B cell (primary cell): ENCODE measurements at regions not wholly inside any gene's neighbourhood (a gene's known extent, or its start where the extent isn't known, plus 50 kb on each side); places are given as distances from the start of the nearest gene placed in this dataset.

Experiments
- ATAC-seq: fragments of 200-7000 bp; cut with Tn5 transposase; one replicate; pipeline ENCODE4 v1.10.0; 2021; ENCODE audit warnings: low read depth, mild to moderate bottlenecking, moderate number of reproducible peaks, moderate library complexity
- CTCF ChIA-PET: fragments of 350-600 bp; sonication (Branson Sonifier 250); formaldehyde crosslinking; loops from one replicate; lab custom pipeline; 2021; ENCODE audit warnings: antibody characterized with exemption, inconsistent platforms; lab: Charles Lee
- POLR2A ChIA-PET: fragments of 350-600 bp; sonication (Branson Sonifier 250); formaldehyde crosslinking; loops from one replicate; lab custom pipeline; 2021; ENCODE audit warnings: antibody characterized with exemption; lab: Charles Lee
- DNase-seq: peaks from one replicate; pipeline ENCODE4 v3.0.0; 2013
- H2AFZ ChIP-seq: 2 replicates; pipeline ENCODE4 v1.6.1; 2012; ENCODE audit warnings: mild to moderate bottlenecking, low read depth, low read length; ENCODE audit not compliant: insufficient read depth, poor library complexity, severe bottlenecking
- H3K27ac ChIP-seq, 2 donors: 1 replicate in 1 of 2; 2 replicates in 1 of 2; pipeline ENCODE4 v1.5.1; 2012 to 2013; ENCODE audit warnings: low read length in 2 of 2, mild to moderate bottlenecking in 2 of 2, moderate library complexity in 1 of 2
- H3K27me3 ChIP-seq, 4 experiments: fragments of 200-600 bp in 1 of 4; sonication (generic) in 1 of 4; replicated peaks in 1 of 4; 1 replicate in 2 of 4; 2 replicates in 2 of 4; pipeline versions ENCODE4 v1.6.1 to v1.7.0; 2013 to 2016; ENCODE audit warnings: low read length in 3 of 4, mild to moderate bottlenecking in 2 of 4, mixed read lengths in 1 of 4, moderate library complexity in 1 of 4; ENCODE audit not compliant: insufficient read depth in 4 of 4, control insufficient read depth in 3 of 4; ENCODE audit errors: control extremely low read depth in 1 of 4
- H3K36me3 ChIP-seq, 2 experiments: replicated peaks in 1 of 2; 1 replicate in 1 of 2; 2 replicates in 1 of 2; pipeline versions ENCODE4 v1.6.1 to v1.7.1; 2013; ENCODE audit warnings: low read length in 1 of 2; ENCODE audit not compliant: insufficient read depth in 2 of 2, control insufficient read depth in 1 of 2; ENCODE audit errors: control extremely low read depth in 1 of 2, extremely low read depth in 1 of 2
- H3K4me1 ChIP-seq, 2 donors: fragments of 200-600 bp in 1 of 2; sonication (generic) in 1 of 2; 1 replicate in 1 of 2; 2 replicates in 1 of 2; pipeline versions ENCODE4 v1.5.1 to v1.6.1; 2013 to 2017; ENCODE audit warnings: low read length in 2 of 2; ENCODE audit not compliant: control insufficient read depth in 2 of 2, insufficient read depth in 2 of 2
- H3K4me2 ChIP-seq: replicated peaks from 2 replicates; pipeline ENCODE3; 2012; ENCODE audit warnings: mild to moderate bottlenecking, low read depth, low read length; ENCODE audit not compliant: poor library complexity, severe bottlenecking
- H3K4me3 ChIP-seq, 5 experiments: fragments of 200-600 bp in 1 of 5; sonication (generic) in 1 of 5; 1 replicate in 3 of 5; 2 replicates in 2 of 5; pipeline versions ENCODE4 v1.5.1 to v1.7.0; 2011 to 2016; ENCODE audit warnings: low read length in 4 of 5, mild to moderate bottlenecking in 4 of 5, low read depth in 2 of 5, control low read depth in 1 of 5, moderate library complexity in 1 of 5; ENCODE audit not compliant: insufficient read depth in 1 of 5; ENCODE audit errors: control extremely low read depth in 1 of 5, extremely low read depth in 1 of 5
- H3K79me2 ChIP-seq: fragments of 200-600 bp; sonication (generic); one replicate; pipeline ENCODE4 v1.6.0; 2016; ENCODE audit warnings: low read length; ENCODE audit not compliant: control insufficient read depth, insufficient read depth
- H3K9ac ChIP-seq: fragments of 200-600 bp; sonication (generic); 2 replicates; pipeline ENCODE4 v1.6.1; 2017; ENCODE audit warnings: mild to moderate bottlenecking, low read length, moderate library complexity
- H3K9me3 ChIP-seq, 3 donors: one replicate each; pipeline versions ENCODE4 v1.6.1 to v1.7.1; 2013; ENCODE audit warnings: low read length in 2 of 3; ENCODE audit not compliant: control insufficient read depth in 2 of 3, insufficient read depth in 1 of 3; ENCODE audit errors: control extremely low read depth in 1 of 3
- H4K20me1 ChIP-seq: 2 replicates; pipeline ENCODE4 v1.6.0; 2012; ENCODE audit warnings: mild to moderate bottlenecking, low read length; ENCODE audit not compliant: insufficient read depth, control insufficient read depth, poor library complexity, severe bottlenecking
- H3K27ac Mint-ChIP-seq: one replicate; pipeline ENCODE4 v1.8.0; 2021; ENCODE audit warnings: mixed read lengths
- H3K27me3 Mint-ChIP-seq: one replicate; pipeline ENCODE4 v1.8.0; 2021; ENCODE audit warnings: mixed read lengths
- H3K4me1 Mint-ChIP-seq: one replicate; pipeline ENCODE4 v1.8.0; 2021; ENCODE audit warnings: mixed read lengths
- H3K4me3 Mint-ChIP-seq: one replicate; pipeline ENCODE4 v1.8.0; 2021; ENCODE audit warnings: mixed read lengths
- H3K9me3 Mint-ChIP-seq: one replicate; pipeline ENCODE4 v1.8.0; 2022; ENCODE audit warnings: mixed read lengths; ENCODE audit not compliant: insufficient read depth
- EZH2 ChIP-seq: IDR thresholded peaks from 2 replicates; pipeline ENCODE4 v1.6.1; 2012; ENCODE audit warnings: borderline replicate concordance, low read depth, mild to moderate bottlenecking, moderate library complexity, low read length; ENCODE audit not compliant: insufficient read depth, poor library complexity, severe bottlenecking
- WGBS: methylation state at CpG from one replicate; pipeline ENCODE4 v1.1.5; 2013; ENCODE audit warnings: missing lambda C conversion rate; ENCODE audit not compliant: insufficient coverage; 5-methylcytosine and 5-hydroxymethylcytosine counted together
- intact Hi-C: fragments of 100-400 bp; cut with micrococcal nuclease; formaldehyde crosslinking; loops from one replicate; pipeline ENCODE4 v1.10.0; 2022
- TF ChIP-seq, protein P1 (sequence below): fragments of 200-600 bp; IDR thresholded peaks from one replicate; pipeline ENCODE4 v1.8.0; 2022; ENCODE audit warnings: antibody characterized with exemption, mild to moderate bottlenecking

DNA sequence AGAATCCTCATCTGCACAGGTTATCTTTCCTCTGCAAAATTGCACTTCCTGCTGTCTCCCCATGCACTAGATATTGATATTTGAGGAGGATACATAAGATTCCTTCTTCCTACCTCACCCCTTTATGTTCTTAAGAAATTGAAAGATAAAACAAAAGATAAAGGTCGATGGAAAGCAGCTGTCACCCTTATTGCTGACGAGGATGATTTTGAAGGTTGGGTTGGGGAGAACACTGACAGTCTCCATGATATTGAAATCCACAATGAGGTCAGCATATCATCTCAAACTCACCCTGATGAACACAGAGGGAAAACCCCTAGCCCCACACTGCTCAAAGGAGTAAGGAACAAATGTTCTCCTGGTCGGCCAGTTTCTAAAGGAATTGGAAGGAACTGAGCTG lies 110.6 kb upstream of the FUT9 start:
- H3K79me2 ChIP-seq = no peaks in the 10 kb centered on the region
- no peaks in the 10 kb centered on the region for H3K36me3 ChIP-seq
- Mint-ChIP-seq H3K9me3 (no peaks in the 10 kb centered on the region), H3K27me3 (no peaks in the 10 kb centered on the region), H3K4me1 (no peaks in the 10 kb centered on the region), H3K27ac (no peak overlapping the region), H3K4me3 (no peak overlapping the region)
- DNase-seq (no peak), ATAC-seq (no peak)
- TF ChIP-seq, protein P1, sequence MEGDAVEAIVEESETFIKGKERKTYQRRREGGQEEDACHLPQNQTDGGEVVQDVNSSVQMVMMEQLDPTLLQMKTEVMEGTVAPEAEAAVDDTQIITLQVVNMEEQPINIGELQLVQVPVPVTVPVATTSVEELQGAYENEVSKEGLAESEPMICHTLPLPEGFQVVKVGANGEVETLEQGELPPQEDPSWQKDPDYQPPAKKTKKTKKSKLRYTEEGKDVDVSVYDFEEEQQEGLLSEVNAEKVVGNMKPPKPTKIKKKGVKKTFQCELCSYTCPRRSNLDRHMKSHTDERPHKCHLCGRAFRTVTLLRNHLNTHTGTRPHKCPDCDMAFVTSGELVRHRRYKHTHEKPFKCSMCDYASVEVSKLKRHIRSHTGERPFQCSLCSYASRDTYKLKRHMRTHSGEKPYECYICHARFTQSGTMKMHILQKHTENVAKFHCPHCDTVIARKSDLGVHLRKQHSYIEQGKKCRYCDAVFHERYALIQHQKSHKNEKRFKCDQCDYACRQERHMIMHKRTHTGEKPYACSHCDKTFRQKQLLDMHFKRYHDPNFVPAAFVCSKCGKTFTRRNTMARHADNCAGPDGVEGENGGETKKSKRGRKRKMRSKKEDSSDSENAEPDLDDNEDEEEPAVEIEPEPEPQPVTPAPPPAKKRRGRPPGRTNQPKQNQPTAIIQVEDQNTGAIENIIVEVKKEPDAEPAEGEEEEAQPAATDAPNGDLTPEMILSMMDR = no peak
- TF ChIP-seq EZH2 = no peak
- H3K9ac ChIP-seq = no peak overlapping the region
- CTCF ChIA-PET = interaction anchor here (0.7 kb wide), 1 partner anchor 1666 kb away, joined by 4 read pairs; no protein-coding TSS in a partner anchor
- intact Hi-C loops = no loop called here
- H3K4me1 ChIP-seq = no peaks in the 10 kb centered on the region
- H3K4me3 ChIP-seq = no peak overlapping the region
- no peak overlapping the region for H2AFZ ChIP-seq
- H3K9me3 ChIP-seq = no peaks in the 10 kb centered on the region
- H3K27ac ChIP-seq = no peak overlapping the region
- POLR2A ChIA-PET = no interaction called here
- H3K4me2 ChIP-seq = no peak overlapping the region
- H3K27me3 ChIP-seq = no peaks in the 10 kb centered on the region
- no peaks in the 10 kb centered on the region for H4K20me1 ChIP-seq
- WGBS = no CpG with 5 or more reads among the region's 3 CpGs

DNA sequence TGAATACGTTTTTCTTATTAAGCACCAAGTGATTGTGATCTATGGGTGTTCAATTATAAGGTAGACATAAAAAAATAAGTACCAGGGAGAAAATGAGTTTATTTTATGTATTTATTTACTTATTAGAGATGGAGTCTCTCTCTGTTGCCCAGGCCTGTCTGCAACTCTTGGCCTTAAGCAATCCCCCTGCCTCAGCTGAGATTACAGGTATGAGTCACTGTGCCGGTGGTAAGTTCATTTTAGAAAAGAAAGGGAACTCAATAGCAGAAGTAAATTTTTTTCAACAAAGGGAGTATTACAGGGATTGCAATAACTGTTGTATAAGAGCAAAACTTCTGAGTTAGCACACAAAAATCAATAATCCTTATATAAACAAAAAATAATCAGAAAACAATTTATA lies 98.7 kb upstream of the FUT9 start:
- WGBS = no CpG with 5 or more reads among the region's 2 CpGs
- ChIA-PET POLR2A (no interaction called here), CTCF (no interaction called here)
- H3K36me3 ChIP-seq = no peaks in the 10 kb centered on the region
- no peak overlapping the region for H3K4me3 Mint-ChIP-seq
- no peak overlapping the region for H3K4me2 ChIP-seq
- H3K4me1 ChIP-seq = no peaks in the 10 kb centered on the region
- H3K27me3 Mint-ChIP-seq = no peaks in the 10 kb centered on the region
- no peak overlapping the region for H2AFZ ChIP-seq
- no peaks in the 10 kb centered on the region for H3K27me3 ChIP-seq
- DNase-seq (no peak), ATAC-seq (no peak)
- H3K27ac ChIP-seq = no peak overlapping the region
- intact Hi-C loops = no loop called here
- no peak overlapping the region for H3K4me3 ChIP-seq
- no peaks in the 10 kb centered on the region for H3K9me3 ChIP-seq
- H4K20me1 ChIP-seq = no peaks in the 10 kb centered on the region
- no peaks in the 10 kb centered on the region for H3K4me1 Mint-ChIP-seq
- no peaks in the 10 kb centered on the region for H3K79me2 ChIP-seq
- no peaks in the 10 kb centered on the region for H3K9me3 Mint-ChIP-seq
- no peak overlapping the region for H3K9ac ChIP-seq
- H3K27ac Mint-ChIP-seq = no peak overlapping the region
- no peak for TF ChIP-seq EZH2
- TF ChIP-seq, protein P1 = no peak
